HCT116 (cell line): ENCODE measurements at regions not wholly inside any gene's neighbourhood (a gene's known extent, or its start where the extent isn't known, plus 50 kb on each side); places are given as distances from the start of the nearest gene placed in this dataset.

Source experiments
- ATAC-seq: fragments of 200-7000 bp; cut with Tn5 transposase; 2 replicates; pipeline ENCODE4 v1.9.1; 2020; ENCODE audit warnings: mild to moderate bottlenecking, moderate library complexity
- BruUV-seq: library from RNA; stranded (reverse); fragments of 400-500 nt; replicated peaks from 2 replicates; lab custom pipeline; 2021; lab: Mats Ljungman, UMichigan
- CTCF ChIA-PET: fragments of 300-600 bp; sonication (Branson Sonifier 250); formaldehyde crosslinking; loops from one replicate; lab custom pipeline; 2021; ENCODE audit warnings: antibody characterized with exemption; lab: Charles Lee
- POLR2A ChIA-PET: fragments of 300-600, 350-600 bp; sonication (Branson Sonifier 250); formaldehyde crosslinking; loops from one replicate; lab custom pipeline; 2021; ENCODE audit warnings: antibody characterized with exemption; lab: Charles Lee
- RAD21 ChIA-PET, 2 experiments: fragments of 300-600 bp; sonication (Branson Sonifier 250); formaldehyde crosslinking; loops; one replicate each; lab custom pipeline; 2023; ENCODE audit warnings: low total read pairs in 2 of 2; ENCODE audit not compliant: uncharacterized antibody in 2 of 2, unreplicated experiment in 2 of 2, low non-redundant PET in 1 of 2; lab: Charles Lee
- DNase-seq: peaks from one replicate; pipeline ENCODE4 v3.0.0-alpha.2; 2010; ENCODE audit warnings: low read depth, low spot score
- H2AFZ ChIP-seq: fragments of 200-600 bp; shearing (Covaris generic), sonication (generic); 2 replicates; pipeline ENCODE4 v1.6.1; 2017; ENCODE audit warnings: low read depth, mixed run types, mixed read lengths, antibody characterized with exemption, low read length; ENCODE audit not compliant: poor library complexity, severe bottlenecking
- H3K27ac ChIP-seq: 2 replicates; pipeline ENCODE4 v1.5.1; 2012; ENCODE audit warnings: low read depth, low read length
- H3K27me3 ChIP-seq: fragments of 200-600 bp; sonication (generic); 2 replicates; pipeline ENCODE4 v1.6.1; 2016; ENCODE audit warnings: mixed run types, low read length, mixed read lengths; ENCODE audit not compliant: insufficient read depth
- H3K36me3 ChIP-seq, 2 experiments: fragments of 200-500 bp in 1 of 2; fragments of 200-600 bp in 1 of 2; sonication (Bioruptor generic) in 1 of 2; sonication (generic) in 1 of 2; 2 replicates each; pipeline versions ENCODE4 v1.5.1 to v1.6.1; 2014 to 2016; ENCODE audit warnings: low read length in 2 of 2, inconsistent platforms in 1 of 2, mixed read lengths in 1 of 2, mixed run types in 1 of 2; ENCODE audit not compliant: insufficient read depth in 2 of 2, control insufficient read depth in 1 of 2
- H3K4me1 ChIP-seq, 2 experiments: fragments of 200-600 bp in 1 of 2; sonication (generic) in 1 of 2; 2 replicates each; pipeline versions ENCODE4 v1.5.1 to v1.6.1; 2012 to 2017; ENCODE audit warnings: low read length in 2 of 2, inconsistent platforms in 1 of 2, mild to moderate bottlenecking in 1 of 2, mixed read lengths in 1 of 2, mixed run types in 1 of 2, moderate library complexity in 1 of 2; ENCODE audit not compliant: insufficient read depth in 2 of 2, control insufficient read depth in 1 of 2
- H3K4me2 ChIP-seq: fragments of 200-600 bp; sonication (generic); 2 replicates; pipeline ENCODE4 v1.6.1; 2017; ENCODE audit warnings: mixed run types, low read length, mixed read lengths
- H3K4me3 ChIP-seq, 2 experiments: fragments of 200-600 bp in 1 of 2; sonication (generic) in 1 of 2; replicated peaks in 1 of 2; 2 replicates each; pipeline ENCODE4 v1.5.1; 2011 to 2016; ENCODE audit warnings: low read length in 2 of 2, control low read depth in 1 of 2, low read depth in 1 of 2, mild to moderate bottlenecking in 1 of 2, mixed read lengths in 1 of 2, mixed run types in 1 of 2
- H3K79me2 ChIP-seq: fragments of 200-600 bp; sonication (generic); 2 replicates; pipeline ENCODE4 v1.6.1; 2017; ENCODE audit warnings: mild to moderate bottlenecking, mixed run types, low read length, moderate library complexity, mixed read lengths; ENCODE audit not compliant: insufficient read depth
- H3K9ac ChIP-seq: fragments of 200-600 bp; sonication (generic); 2 replicates; pipeline ENCODE4 v1.6.1; 2016; ENCODE audit warnings: low read length, mixed read lengths
- H3K9me2 ChIP-seq: fragments of 200-600 bp; sonication (generic), shearing (Covaris generic); 2 replicates; pipeline ENCODE4 v1.6.1; 2017; ENCODE audit warnings: mixed run types, mild to moderate bottlenecking, moderate library complexity; ENCODE audit not compliant: insufficient read depth
- H3K9me3 ChIP-seq, 2 experiments: fragments of 200-500 bp in 1 of 2; fragments of 200-600 bp in 1 of 2; sonication (Bioruptor generic) in 1 of 2; sonication (generic) in 1 of 2; 2 replicates each; pipeline ENCODE4 v1.6.1; 2014 to 2017; ENCODE audit warnings: low read length in 2 of 2, mixed read lengths in 2 of 2, inconsistent platforms in 1 of 2, low read depth in 1 of 2, mild to moderate bottlenecking in 1 of 2, mixed run types in 1 of 2, moderate library complexity in 1 of 2; ENCODE audit not compliant: control insufficient read depth in 1 of 2, insufficient read depth in 1 of 2
- H4K20me1 ChIP-seq: fragments of 200-600 bp; sonication (generic), shearing (Covaris generic); 2 replicates; pipeline ENCODE4 v1.6.1; 2017; ENCODE audit warnings: mixed run types, mild to moderate bottlenecking, moderate library complexity; ENCODE audit not compliant: insufficient read depth
- CEBPB ChIP-seq: IDR thresholded peaks from 2 replicates; pipeline ENCODE4 v1.6.1; 2012; ENCODE audit warnings: low read depth
- POLR2AphosphoS5 ChIP-seq: IDR thresholded peaks from 2 replicates; pipeline ENCODE4 v1.6.1; 2011; ENCODE audit warnings: mild to moderate bottlenecking, low read depth, low read length, moderate library complexity
- RAD21 ChIP-seq: IDR thresholded peaks from 2 replicates; pipeline ENCODE4 v1.6.1; 2012; ENCODE audit warnings: low read depth, mild to moderate bottlenecking
- REST ChIP-seq: IDR thresholded peaks from 2 replicates; pipeline ENCODE4 v1.6.1; 2012; ENCODE audit warnings: low read depth
- SIN3A ChIP-seq: IDR thresholded peaks from 2 replicates; pipeline ENCODE4 v1.6.1; 2012; ENCODE audit warnings: low read depth
- SP1 ChIP-seq: IDR thresholded peaks from 2 replicates; pipeline ENCODE4 v1.6.1; 2012; ENCODE audit warnings: low read depth
- intact Hi-C: fragments of 100-400 bp; cut with micrococcal nuclease; formaldehyde crosslinking; loops from 2 replicates; pipeline ENCODE4 v1.10.0; 2022
- TF ChIP-seq, protein P1 (sequence below): IDR thresholded peaks from 2 replicates; pipeline ENCODE4 v1.6.1; 2011; ENCODE audit warnings: mild to moderate bottlenecking, low read length, moderate library complexity; ENCODE audit not compliant: insufficient replicate concordance; ENCODE audit errors: extremely low read depth

GRCh38 chr22:27690599-27690998 is 111.0 kb downstream of the MN1 start:
- Histone ChIP-seq H3K4me1 (peaks cover 14 to 19% of the 10 kb centered on the region in 2 experiments), H2AFZ (no peak overlapping the region), H3K4me3 (no peak overlapping the region), H3K9me3 (no peaks in the 10 kb centered on the region), H3K36me3 (no peaks in the 10 kb centered on the region), H3K79me2 (no peaks in the 10 kb centered on the region)
- CTCF ChIA-PET, result no interaction called here
- no TSS peak for BruUV-seq
- TF ChIP-seq RAD21 (no peak), SP1 (no peak), POLR2AphosphoS5 (no peak), REST (no peak), CEBPB (no peak), SIN3A (no peak)
- TF ChIP-seq, protein P1, sequence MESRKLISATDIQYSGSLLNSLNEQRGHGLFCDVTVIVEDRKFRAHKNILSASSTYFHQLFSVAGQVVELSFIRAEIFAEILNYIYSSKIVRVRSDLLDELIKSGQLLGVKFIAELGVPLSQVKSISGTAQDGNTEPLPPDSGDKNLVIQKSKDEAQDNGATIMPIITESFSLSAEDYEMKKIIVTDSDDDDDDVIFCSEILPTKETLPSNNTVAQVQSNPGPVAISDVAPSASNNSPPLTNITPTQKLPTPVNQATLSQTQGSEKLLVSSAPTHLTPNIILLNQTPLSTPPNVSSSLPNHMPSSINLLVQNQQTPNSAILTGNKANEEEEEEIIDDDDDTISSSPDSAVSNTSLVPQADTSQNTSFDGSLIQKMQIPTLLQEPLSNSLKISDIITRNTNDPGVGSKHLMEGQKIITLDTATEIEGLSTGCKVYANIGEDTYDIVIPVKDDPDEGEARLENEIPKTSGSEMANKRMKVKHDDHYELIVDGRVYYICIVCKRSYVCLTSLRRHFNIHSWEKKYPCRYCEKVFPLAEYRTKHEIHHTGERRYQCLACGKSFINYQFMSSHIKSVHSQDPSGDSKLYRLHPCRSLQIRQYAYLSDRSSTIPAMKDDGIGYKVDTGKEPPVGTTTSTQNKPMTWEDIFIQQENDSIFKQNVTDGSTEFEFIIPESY, result no peak
- TF ChIP-seq, all 23 proteins: peak for 0
- POLR2A ChIA-PET, result no interaction called here
- Histone ChIP-seq H4K20me1 (no peaks in the 10 kb centered on the region), H3K27me3 (no peaks in the 10 kb centered on the region), H3K9ac (no peak overlapping the region), H3K4me2 (no peak overlapping the region), H3K9me2 (no peaks in the 10 kb centered on the region), H3K27ac (no peak overlapping the region)
- RAD21 ChIA-PET, result no interaction called here
- intact Hi-C loops, result loop anchor here (10.0 kb wide), 1 partner anchor 1384 kb away; the partner anchor contains the start of gene KREMEN1
- ATAC-seq (no peak), DNase-seq (no peak)
